Hepatocyte (in vitro differentiated cells): ENCODE measurements at regions not wholly inside any gene's neighbourhood (a gene's known extent, or its start where the extent isn't known, plus 50 kb on each side); places are given as distances from the start of the nearest gene placed in this dataset.

ENCODE experiments used
- DNase-seq: peaks from one replicate; pipeline ENCODE4 v3.0.0-alpha.2; 2016; ENCODE audit warnings: low spot score
- H2AFZ ChIP-seq: fragments of 200-600 bp; sonication (generic); 2 replicates; pipeline ENCODE4 v1.6.0; 2016; ENCODE audit warnings: antibody characterized with exemption, mild to moderate bottlenecking
- H3K27ac ChIP-seq: fragments of 200-600 bp; sonication (generic); 2 replicates; pipeline ENCODE4 v1.5.1; 2016; ENCODE audit warnings: mild to moderate bottlenecking
- H3K27me3 ChIP-seq: fragments of 200-600 bp; sonication (generic); 2 replicates; pipeline ENCODE4 v1.6.1; 2016
- H3K36me3 ChIP-seq: fragments of 200-600 bp; sonication (generic); replicated peaks from 2 replicates; pipeline ENCODE4 v1.5.1; 2016; ENCODE audit warnings: low read depth; ENCODE audit not compliant: insufficient read depth
- H3K4me1 ChIP-seq: fragments of 200-600 bp; sonication (generic); 2 replicates; pipeline ENCODE4 v1.5.1; 2016; ENCODE audit warnings: mild to moderate bottlenecking, moderate library complexity; ENCODE audit not compliant: insufficient read depth
- H3K4me2 ChIP-seq: fragments of 200-600 bp; sonication (generic); 2 replicates; pipeline ENCODE4 v1.6.0; 2016
- H3K4me3 ChIP-seq: fragments of 200-600 bp; sonication (generic); 2 replicates; pipeline ENCODE4 v1.5.1; 2016; ENCODE audit warnings: mild to moderate bottlenecking
- H3K79me2 ChIP-seq: fragments of 200-600 bp; sonication (generic); 2 replicates; pipeline ENCODE4 v1.6.0; 2017; ENCODE audit warnings: mild to moderate bottlenecking
- H3K9me2 ChIP-seq: fragments of 200-600 bp; sonication (generic); replicated peaks from 2 replicates; pipeline ENCODE4 v1.6.0; 2017; ENCODE audit warnings: mild to moderate bottlenecking; ENCODE audit not compliant: insufficient read depth
- H3K9me3 ChIP-seq: fragments of 200-600 bp; sonication (generic); 2 replicates; pipeline ENCODE4 v1.5.1; 2016; ENCODE audit warnings: low read depth, mild to moderate bottlenecking
- H4K20me1 ChIP-seq: fragments of 200-600 bp; sonication (generic); 2 replicates; pipeline ENCODE4 v1.6.0; 2016; ENCODE audit warnings: mild to moderate bottlenecking; ENCODE audit not compliant: insufficient read depth, poor library complexity, severe bottlenecking
- EZH2 ChIP-seq: fragments of 200-600 bp; sonication (generic); IDR thresholded peaks from 2 replicates; pipeline ENCODE4 v1.6.1; 2016; ENCODE audit warnings: antibody characterized with exemption, mild to moderate bottlenecking, borderline replicate concordance
- EZH2phosphoT487 ChIP-seq: fragments of 200-600 bp; sonication (generic); IDR thresholded peaks from one replicate; pipeline ENCODE4 v1.6.1; 2018; ENCODE audit warnings: antibody characterized with exemption, mild to moderate bottlenecking, low read depth, moderate library complexity; ENCODE audit not compliant: unreplicated experiment, severe bottlenecking
- WGBS: methylation state at CpG from one replicate; pipeline ENCODE4 v1.1.6; 2016; ENCODE audit warnings: low lambda C conversion rate; ENCODE audit errors: missing lambda C conversion rate; 5-methylcytosine and 5-hydroxymethylcytosine counted together
- TF ChIP-seq, protein P1 (sequence below): fragments of 200-600 bp; sonication (generic); IDR thresholded peaks from 2 replicates; pipeline ENCODE4 v1.5.1; 2016; ENCODE audit warnings: antibody characterized with exemption, mild to moderate bottlenecking; ENCODE audit not compliant: poor library complexity

DNA sequence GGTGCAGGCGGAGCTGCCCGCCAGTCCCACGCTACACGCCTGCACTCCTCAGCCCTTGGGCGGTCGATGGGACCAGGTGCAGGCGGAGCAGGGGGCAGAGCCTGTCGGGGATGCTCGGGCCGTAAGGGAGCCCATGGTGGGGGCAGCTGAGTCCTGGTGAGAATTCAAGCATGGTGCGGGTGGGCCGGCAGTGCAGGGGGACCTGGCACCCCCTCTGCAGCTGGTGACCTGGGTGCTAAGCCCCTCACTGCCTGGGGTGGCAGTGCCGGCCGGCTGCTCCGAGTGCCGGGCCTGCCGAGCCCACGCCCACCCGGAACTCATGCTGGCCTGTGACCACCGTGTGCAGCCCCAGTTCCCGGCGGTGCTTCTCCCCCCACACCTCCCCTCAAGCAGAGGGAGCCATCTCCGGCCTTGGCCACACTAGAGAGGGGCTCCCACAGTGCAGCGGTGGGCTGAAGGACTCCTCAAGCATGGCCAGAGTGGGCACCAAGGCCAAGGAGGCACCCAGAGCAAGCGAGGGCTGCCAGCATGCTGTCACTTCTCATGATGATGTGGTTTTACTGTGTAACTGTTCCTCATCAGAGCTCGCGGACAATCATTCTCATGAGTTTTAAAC is 228.9 kb upstream of the CDH9 start:
- WGBS: 97% methylated on average over 22 of the region's 27 CpGs
- Histone ChIP-seq H2AFZ (no peak overlapping the region), H3K4me3 (no peak overlapping the region), H3K4me2 (no peak overlapping the region), H3K9me3 (no peaks in the 10 kb centered on the region), H3K27me3 (no peaks in the 10 kb centered on the region), H3K36me3 (no peaks in the 10 kb centered on the region), H3K4me1 (no peaks in the 10 kb centered on the region), H3K79me2 (no peaks in the 10 kb centered on the region), H3K9me2 (no peaks in the 10 kb centered on the region), H4K20me1 (no peaks in the 10 kb centered on the region), H3K27ac (no peak overlapping the region)
- TF ChIP-seq EZH2phosphoT487: no peak
- TF ChIP-seq, protein P1, sequence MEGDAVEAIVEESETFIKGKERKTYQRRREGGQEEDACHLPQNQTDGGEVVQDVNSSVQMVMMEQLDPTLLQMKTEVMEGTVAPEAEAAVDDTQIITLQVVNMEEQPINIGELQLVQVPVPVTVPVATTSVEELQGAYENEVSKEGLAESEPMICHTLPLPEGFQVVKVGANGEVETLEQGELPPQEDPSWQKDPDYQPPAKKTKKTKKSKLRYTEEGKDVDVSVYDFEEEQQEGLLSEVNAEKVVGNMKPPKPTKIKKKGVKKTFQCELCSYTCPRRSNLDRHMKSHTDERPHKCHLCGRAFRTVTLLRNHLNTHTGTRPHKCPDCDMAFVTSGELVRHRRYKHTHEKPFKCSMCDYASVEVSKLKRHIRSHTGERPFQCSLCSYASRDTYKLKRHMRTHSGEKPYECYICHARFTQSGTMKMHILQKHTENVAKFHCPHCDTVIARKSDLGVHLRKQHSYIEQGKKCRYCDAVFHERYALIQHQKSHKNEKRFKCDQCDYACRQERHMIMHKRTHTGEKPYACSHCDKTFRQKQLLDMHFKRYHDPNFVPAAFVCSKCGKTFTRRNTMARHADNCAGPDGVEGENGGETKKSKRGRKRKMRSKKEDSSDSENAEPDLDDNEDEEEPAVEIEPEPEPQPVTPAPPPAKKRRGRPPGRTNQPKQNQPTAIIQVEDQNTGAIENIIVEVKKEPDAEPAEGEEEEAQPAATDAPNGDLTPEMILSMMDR: no peak
- no peak for TF ChIP-seq EZH2
- no peak for DNase-seq

DNA sequence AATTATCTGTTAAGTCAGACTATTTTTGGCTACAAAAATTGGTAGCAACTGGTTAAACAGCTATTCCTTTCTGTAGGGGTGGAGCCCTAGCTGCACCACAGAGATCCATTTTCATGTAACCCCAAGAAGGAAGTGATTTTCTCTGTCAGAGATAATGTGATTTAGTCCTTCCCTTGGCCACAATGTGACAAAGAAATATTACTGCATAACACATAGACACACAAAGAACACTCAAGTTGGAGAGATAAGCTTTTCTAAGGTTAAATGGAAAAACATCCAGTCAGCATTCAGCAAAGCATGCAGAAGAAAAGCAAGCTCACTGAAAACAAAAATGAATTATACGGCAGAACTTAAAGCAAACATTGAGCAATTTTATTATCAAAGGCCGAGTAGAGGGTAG is 227.8 kb upstream of the CDH9 start:
- DNase-seq: no peak

DNA sequence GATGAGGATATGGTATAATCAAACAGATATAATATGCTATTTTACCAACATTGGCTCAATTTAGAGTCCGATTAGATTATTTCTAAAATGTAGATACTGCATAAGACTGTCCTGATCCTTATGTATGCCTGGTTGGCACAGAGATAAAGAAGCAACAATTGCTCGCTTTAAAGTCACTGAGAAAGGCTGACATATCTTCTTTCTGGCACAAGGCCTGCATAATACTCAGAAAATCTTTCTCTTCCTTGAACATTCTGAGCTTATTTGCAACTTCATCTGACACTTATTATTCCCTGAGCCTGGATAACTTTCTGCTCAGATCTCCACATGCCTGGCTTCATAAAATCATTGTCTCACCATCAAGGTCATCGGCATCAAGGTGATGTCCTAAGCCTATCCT is 219.3 kb upstream of the CDH9 start:
- 90% methylated on average over 3 of the region's 3 CpGs for WGBS
- no peak overlapping the region for H3K4me2 ChIP-seq
- no peak overlapping the region for H3K27ac ChIP-seq
- no peaks in the 10 kb centered on the region for H3K9me3 ChIP-seq
- no peaks in the 10 kb centered on the region for H3K9me2 ChIP-seq
- H3K27me3 ChIP-seq: no peaks in the 10 kb centered on the region
- no peak overlapping the region for H3K4me3 ChIP-seq
- DNase-seq: no peak
- H3K4me1 ChIP-seq: no peaks in the 10 kb centered on the region
- no peaks in the 10 kb centered on the region for H3K79me2 ChIP-seq
- TF ChIP-seq EZH2phosphoT487: no peak
- no peak for TF ChIP-seq EZH2
- TF ChIP-seq, protein P1: no peak
- H2AFZ ChIP-seq: no peak overlapping the region
- H4K20me1 ChIP-seq: no peaks in the 10 kb centered on the region
- H3K36me3 ChIP-seq: no peaks in the 10 kb centered on the region

More for the DNA sequence above, 227.8 kb upstream of the CDH9 start:
- Histone ChIP-seq H3K4me1 (no peaks in the 10 kb centered on the region), H2AFZ (no peak overlapping the region), H3K79me2 (no peaks in the 10 kb centered on the region), H3K36me3 (no peaks in the 10 kb centered on the region), H3K27me3 (no peaks in the 10 kb centered on the region), H4K20me1 (no peaks in the 10 kb centered on the region), H3K27ac (no peak overlapping the region), H3K4me3 (no peak overlapping the region), H3K4me2 (no peak overlapping the region), H3K9me3 (no peaks in the 10 kb centered on the region), H3K9me2 (no peaks in the 10 kb centered on the region)
- TF ChIP-seq EZH2 (no peak), EZH2phosphoT487 (no peak)
- TF ChIP-seq, protein P1: no peak
- WGBS: 57% methylated on average over 2 of the region's 2 CpGs

DNA sequence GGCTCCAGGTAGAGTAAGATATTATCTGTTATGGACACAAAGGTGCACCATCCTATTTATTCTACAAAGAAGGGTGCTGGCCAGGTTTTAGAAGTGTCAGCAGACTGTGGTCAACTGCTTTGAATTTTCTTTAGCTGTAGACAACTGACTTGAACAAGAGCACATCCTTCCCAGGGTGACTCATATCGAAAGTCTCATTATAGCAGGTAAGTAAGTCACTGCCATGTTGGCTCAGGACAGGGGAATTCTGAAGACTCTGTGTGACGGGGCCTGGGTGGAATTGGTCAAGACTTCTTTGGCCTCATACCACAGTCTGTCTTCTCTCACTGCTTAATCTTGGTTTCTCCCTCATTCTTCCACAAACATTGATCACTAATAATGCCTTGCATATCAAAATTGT is 214.5 kb upstream of the CDH9 start:
- H3K36me3 ChIP-seq: no peaks in the 10 kb centered on the region
- H3K9me3 ChIP-seq: no peaks in the 10 kb centered on the region
- no peaks in the 10 kb centered on the region for H3K4me1 ChIP-seq
- H3K79me2 ChIP-seq: no peaks in the 10 kb centered on the region
- H3K9me2 ChIP-seq: no peaks in the 10 kb centered on the region
- H3K27ac ChIP-seq: no peak overlapping the region
- no peak overlapping the region for H3K4me3 ChIP-seq
- no peak overlapping the region for H3K4me2 ChIP-seq
- 86% methylated on average over 2 of the region's 2 CpGs for WGBS
- H4K20me1 ChIP-seq: no peaks in the 10 kb centered on the region
- H3K27me3 ChIP-seq: no peaks in the 10 kb centered on the region
- H2AFZ ChIP-seq: no peak overlapping the region
- DNase-seq: no peak
- TF ChIP-seq EZH2 (no peak), EZH2phosphoT487 (no peak)
- TF ChIP-seq, protein P1: no peak
